ENCODE measurements at regions not wholly inside any gene's neighbourhood (a gene's known extent, or its start where the extent isn't known, plus 50 kb on each side); places are given as distances from the start of the nearest gene placed in this dataset.

DNA sequence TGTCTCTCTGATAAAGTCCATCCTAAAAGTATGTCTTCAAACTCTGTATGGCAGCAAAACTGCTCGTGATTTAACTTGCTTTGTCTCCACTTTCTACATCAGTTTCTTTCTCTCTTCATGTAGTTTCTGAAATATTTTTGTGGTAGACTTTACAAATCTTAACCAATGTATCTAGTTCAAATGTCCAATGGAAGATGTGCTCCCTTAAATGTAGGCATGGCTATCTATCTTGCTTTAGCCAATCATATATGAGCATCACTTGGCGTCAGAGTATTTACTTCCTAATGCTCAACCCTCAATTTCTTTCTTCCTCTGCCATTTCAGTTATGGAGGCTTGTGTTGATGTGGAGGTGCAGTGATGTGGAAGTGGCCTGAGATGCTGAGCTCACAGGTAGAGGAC lies 206.1 kb upstream of the ZNF608 start:
- CTCF ChIA-PET: interaction anchor here (1.3 to 1.4 kb wide), 2 partner anchors 42 to 88 kb away, joined by 3 to 4 read pairs; no protein-coding TSS in a partner anchor
- no peak for DNase-seq (ENCODE audit: extremely low spot score)
- POLR2A ChIA-PET: no interaction called here
- no peak for TF ChIP-seq CTCF (IDR thresholded peaks at IDR 0.05; ENCODE audit: control extremely low read depth, extremely low read depth, low read depth, missing control alignments)

DNA sequence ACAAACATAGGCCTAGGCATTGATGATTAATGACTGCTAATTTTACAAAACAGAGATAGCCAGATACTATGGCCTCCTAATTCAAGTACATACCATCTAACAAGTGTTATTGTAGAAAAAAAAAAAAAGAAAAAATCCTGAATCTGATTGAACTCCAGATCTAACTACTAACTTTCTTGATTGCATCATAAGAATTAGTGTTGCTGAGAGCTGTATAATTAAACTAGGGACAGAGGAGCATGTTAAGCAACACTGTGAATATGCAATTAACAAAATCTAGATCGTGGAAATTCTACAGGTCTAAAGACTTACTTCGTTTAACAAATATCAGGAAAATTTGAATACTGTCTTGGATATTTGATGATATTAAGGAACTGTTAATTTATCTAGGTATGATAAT lies 208.3 kb upstream of the ZNF608 start:
- DNase-seq (ENCODE audit: extremely low spot score): no peak
- TF ChIP-seq CTCF (IDR thresholded peaks at IDR 0.05; ENCODE audit: control extremely low read depth, extremely low read depth, low read depth, missing control alignments): no peak
- CTCF ChIA-PET: interaction anchor here (1.0 kb wide), 1 partner anchor 21 kb away, joined by 3 read pairs; no protein-coding TSS in a partner anchor
- POLR2A ChIA-PET: interaction anchor here (0.6 kb wide), 1 partner anchor 276 kb away, joined by 3 read pairs; no protein-coding TSS in a partner anchor

DNA sequence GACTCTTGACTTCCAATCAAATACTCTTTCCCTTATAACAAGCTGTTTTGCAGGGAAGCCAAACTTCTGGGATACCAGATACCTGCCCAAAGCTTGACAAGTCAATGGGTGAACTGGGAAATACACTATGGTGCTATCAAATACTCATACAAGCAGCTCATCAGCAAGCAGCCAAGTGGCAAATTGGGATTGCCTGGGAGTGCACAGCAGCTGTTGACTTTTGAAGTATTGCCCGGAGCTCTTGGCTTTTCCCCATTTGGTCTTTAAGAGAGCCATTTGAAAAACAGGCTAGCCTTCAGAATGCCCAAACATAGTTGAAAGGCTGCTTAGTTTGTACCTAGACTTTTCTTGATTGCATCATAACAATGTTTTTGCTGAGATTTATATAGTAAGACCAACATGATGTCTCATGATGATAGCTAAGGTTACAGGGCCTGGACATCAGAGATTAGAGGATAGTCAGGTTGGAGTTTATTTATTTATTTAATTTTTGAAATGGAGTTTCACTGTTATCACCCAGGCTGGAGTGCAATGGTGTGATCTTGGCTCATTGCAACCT lies 210.1 kb upstream of the ZNF608 start:
- no peak for TF ChIP-seq CTCF (IDR thresholded peaks at IDR 0.05; ENCODE audit: control extremely low read depth, extremely low read depth, low read depth, missing control alignments)
- POLR2A ChIA-PET: no interaction called here
- DNase-seq (ENCODE audit: extremely low spot score): no peak
- CTCF ChIA-PET: interaction anchor here (1.0 to 1.3 kb wide), 2 partner anchors 9 to 11 kb away, joined by 3 read pairs; no protein-coding TSS in a partner anchor

DNA sequence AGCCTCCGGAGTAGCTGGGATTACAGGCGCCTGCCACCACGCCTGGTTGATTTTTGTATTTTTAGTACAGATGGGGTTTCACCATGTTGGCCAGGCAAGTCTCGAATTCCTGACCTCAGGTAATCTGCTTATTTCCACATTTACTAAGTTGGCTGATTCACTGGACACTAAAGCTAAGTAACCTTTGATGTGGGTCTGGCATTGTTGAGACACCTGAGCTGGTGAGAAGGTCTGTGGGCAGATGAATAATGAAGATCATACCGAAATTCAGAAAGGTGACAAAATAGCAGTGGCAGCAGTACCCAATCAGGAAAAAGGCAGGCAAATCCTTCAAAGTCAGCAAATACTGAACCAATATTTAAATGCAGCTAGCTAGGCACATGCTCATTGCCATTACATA lies 210.6 kb upstream of the ZNF608 start:
- TF ChIP-seq CTCF (IDR thresholded peaks at IDR 0.05; ENCODE audit: control extremely low read depth, extremely low read depth, low read depth, missing control alignments): no peak
- no peak for DNase-seq (ENCODE audit: extremely low spot score)
- CTCF ChIA-PET: interaction anchor here (0.9 to 1.3 kb wide), 3 partner anchors 10 to 12 kb away, joined by 3 read pairs; no protein-coding TSS in a partner anchor
- POLR2A ChIA-PET: no interaction called here

DNA sequence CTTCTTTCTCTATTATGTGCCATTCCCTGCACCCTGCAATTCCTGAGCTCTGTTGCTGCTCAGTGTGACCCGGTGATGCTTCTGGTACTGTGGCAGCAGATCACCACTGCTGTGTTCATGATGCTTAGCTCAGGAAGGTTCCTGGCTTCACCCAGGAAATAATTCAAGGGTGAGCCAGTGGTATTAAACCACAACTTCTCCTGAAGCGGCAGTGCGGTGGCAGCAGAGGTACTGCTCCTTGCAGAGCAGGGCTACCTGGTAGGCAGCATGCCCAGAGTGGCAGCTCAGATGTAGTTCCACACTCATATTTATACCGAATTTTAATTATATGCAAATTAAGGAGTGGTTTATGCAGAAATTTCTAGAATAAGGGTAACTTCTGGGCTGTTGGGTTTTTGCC lies 213.8 kb upstream of the ZNF608 start:
- CTCF ChIA-PET: no interaction called here
- POLR2A ChIA-PET: no interaction called here
- no peak for TF ChIP-seq CTCF (IDR thresholded peaks at IDR 0.05; ENCODE audit: control extremely low read depth, extremely low read depth, low read depth, missing control alignments)
- no peak for DNase-seq (ENCODE audit: extremely low spot score)

- no peak for DNase-seq (ENCODE audit: extremely low spot score)
- ChIA-PET CTCF (no interaction called here), POLR2A (no interaction called here)
- no peak for TF ChIP-seq CTCF (IDR thresholded peaks at IDR 0.05; ENCODE audit: control extremely low read depth, extremely low read depth, low read depth, missing control alignments)
These were observed 215.1 kb upstream of the ZNF608 start for GRCh38 chr5:124961521-124961920.

All from GM10248 (cell line).